Vagina (tissue), 2 donors: ENCODE measurements at regions not wholly inside any gene's neighbourhood (a gene's known extent, or its start where the extent isn't known, plus 50 kb on each side); places are given as distances from the start of the nearest gene placed in this dataset.

Experiments
- CTCF ChIP-seq, 3 experiments: fragments of 450-650 bp in 2 of 3; fragments of 200-600 bp in 1 of 3; sonication (generic) in 1 of 3; IDR thresholded peaks; one replicate each; pipeline ENCODE4 v1.5.1; 2017 to 2019; ENCODE audit warnings: antibody characterized with exemption in 3 of 3, mild to moderate bottlenecking in 2 of 3, moderate library complexity in 2 of 3
- POLR2AphosphoS5 ChIP-seq, 2 donors: sonication (generic); formaldehyde crosslinking; IDR thresholded peaks; one replicate each; pipeline ENCODE4 v1.9.0; 2017; ENCODE audit warnings: antibody characterized with exemption in 2 of 2, mild to moderate bottlenecking in 2 of 2, low read depth in 1 of 2; ENCODE audit not compliant: insufficient read depth in 1 of 2

DNA sequence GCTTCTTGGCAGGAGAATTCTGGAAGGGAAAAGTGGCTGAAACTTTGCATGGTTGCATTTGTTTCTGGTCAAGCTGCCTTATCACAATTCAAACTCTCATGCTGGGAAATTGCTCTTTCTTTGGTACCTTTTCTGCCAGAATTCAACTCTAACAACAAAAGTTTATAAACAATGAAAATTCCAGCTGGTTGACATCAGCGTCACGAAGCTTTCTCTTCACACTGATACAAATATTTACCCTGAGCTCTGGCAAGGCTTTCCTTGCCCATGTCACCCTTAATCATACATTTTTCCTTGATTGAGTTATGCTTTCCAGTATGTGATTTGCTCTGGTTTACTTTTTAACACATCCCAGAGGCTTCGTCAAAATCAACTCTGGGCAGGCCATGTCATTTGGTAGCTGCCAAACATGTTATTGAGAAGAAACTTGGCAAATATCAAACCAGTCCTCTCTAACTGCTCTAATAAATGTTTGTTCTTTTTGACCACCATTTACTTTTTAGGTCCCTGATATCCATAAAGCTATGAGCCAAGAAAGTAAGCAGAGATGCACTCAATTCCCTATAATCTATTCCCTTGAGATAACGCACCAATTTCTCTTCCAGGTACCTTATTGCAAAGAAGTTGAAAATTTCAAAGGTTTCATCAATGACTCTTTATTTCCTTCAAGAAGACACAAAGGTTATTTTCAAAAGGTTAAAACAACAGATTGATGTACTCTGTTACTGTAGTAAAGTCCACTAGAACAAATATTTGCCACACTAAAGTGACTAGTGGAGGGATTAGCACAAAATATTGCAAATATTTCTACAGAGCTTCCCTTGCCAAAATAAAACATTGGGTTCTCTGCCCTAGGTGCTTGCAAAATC lies 1241.1 kb upstream of the ZEB2 start:
- TF ChIP-seq CTCF (IDR thresholded peaks at IDR 0.05) (no peak), POLR2AphosphoS5 (IDR thresholded peaks at IDR 0.05; ENCODE audit: insufficient read depth in 1 of 2, low read depth in 1 of 2) (no peak)
